CD4-positive, alpha-beta memory T cell (primary cell): ENCODE measurements at regions not wholly inside any gene's neighbourhood (a gene's known extent, or its start where the extent isn't known, plus 50 kb on each side); places are given as distances from the start of the nearest gene placed in this dataset.
"Not testable (repeated sequence)": the region's sequence is repeated elsewhere in the genome, so short reads cannot be mapped to it uniquely, and the experiment has no call there.

Source experiments
- CTCF ChIA-PET: fragments of 350-600 bp; sonication (Branson Sonifier 250); formaldehyde crosslinking; loops from one replicate; lab custom pipeline; 2021; ENCODE audit warnings: inconsistent platforms; ENCODE audit not compliant: partially characterized antibody; lab: Charles Lee
- POLR2A ChIA-PET: fragments of 350-600 bp; sonication (Branson Sonifier 250); formaldehyde crosslinking; loops from one replicate; lab custom pipeline; 2021; ENCODE audit not compliant: partially characterized antibody; lab: Charles Lee
- DNase-seq, 5 donors: peaks; one replicate each; pipeline versions ENCODE4 v3.0.0 to v3.0.0-alpha.2; 2020 to 2022; ENCODE audit warnings: mixed read lengths in 1 of 5
- H3K27ac ChIP-seq: one replicate; pipeline ENCODE4 v1.7.0; 2013; ENCODE audit warnings: low read depth, low read length
- H3K27me3 ChIP-seq: 2 replicates; pipeline ENCODE4 v1.7.0; 2013; ENCODE audit warnings: mild to moderate bottlenecking, low read length, moderate library complexity; ENCODE audit not compliant: insufficient read depth
- H3K36me3 ChIP-seq: 2 replicates; pipeline ENCODE4 v1.7.0; 2013; ENCODE audit warnings: mild to moderate bottlenecking, low read length, moderate library complexity; ENCODE audit not compliant: insufficient read depth
- H3K4me1 ChIP-seq: 2 replicates; pipeline ENCODE4 v1.7.0; 2013; ENCODE audit warnings: mild to moderate bottlenecking, low read length, moderate library complexity; ENCODE audit not compliant: insufficient read depth
- H3K4me3 ChIP-seq, 2 donors: one replicate each; pipeline ENCODE4 v1.7.0; 2013; ENCODE audit warnings: low read length in 2 of 2, mild to moderate bottlenecking in 1 of 2
- H3K9me3 ChIP-seq, 2 donors: one replicate each; pipeline ENCODE4 v1.7.0; 2013; ENCODE audit warnings: low read length in 2 of 2, control low read depth in 1 of 2; ENCODE audit not compliant: control insufficient read depth in 1 of 2
- H3K27ac Mint-ChIP-seq, 7 donors: one replicate each; pipeline ENCODE4 v1.8.0; 2020 to 2021; ENCODE audit warnings: mixed read lengths in 7 of 7, mild to moderate bottlenecking in 6 of 7, inconsistent platforms in 3 of 7, moderate library complexity in 3 of 7
- H3K27me3 Mint-ChIP-seq, 2 donors: one replicate each; pipeline ENCODE4 v1.8.0; 2020 to 2021; ENCODE audit warnings: mixed read lengths in 2 of 2
- H3K36me3 Mint-ChIP-seq, 2 donors: one replicate each; pipeline ENCODE4 v1.8.0; 2020 to 2021; ENCODE audit warnings: mixed read lengths in 2 of 2, inconsistent platforms in 1 of 2, mild to moderate bottlenecking in 1 of 2
- H3K4me1 Mint-ChIP-seq, 4 donors: one replicate each; pipeline ENCODE4 v1.8.0; 2020 to 2021; ENCODE audit warnings: mixed read lengths in 4 of 4, mild to moderate bottlenecking in 1 of 4
- H3K4me3 Mint-ChIP-seq, 8 donors: one replicate each; pipeline ENCODE4 v1.8.0; 2020 to 2021; ENCODE audit warnings: mixed read lengths in 8 of 8, mild to moderate bottlenecking in 7 of 8, moderate library complexity in 6 of 8, inconsistent platforms in 3 of 8
- H3K9me3 Mint-ChIP-seq, 8 donors: one replicate each; pipeline ENCODE4 v1.8.0; 2020 to 2021; ENCODE audit warnings: mixed read lengths in 8 of 8, mild to moderate bottlenecking in 5 of 8, inconsistent platforms in 3 of 8, moderate library complexity in 1 of 8
- intact Hi-C: fragments of 100-400 bp; cut with micrococcal nuclease; formaldehyde crosslinking; loops from one replicate; pipeline ENCODE4 v1.15.1; 2023

DNA sequence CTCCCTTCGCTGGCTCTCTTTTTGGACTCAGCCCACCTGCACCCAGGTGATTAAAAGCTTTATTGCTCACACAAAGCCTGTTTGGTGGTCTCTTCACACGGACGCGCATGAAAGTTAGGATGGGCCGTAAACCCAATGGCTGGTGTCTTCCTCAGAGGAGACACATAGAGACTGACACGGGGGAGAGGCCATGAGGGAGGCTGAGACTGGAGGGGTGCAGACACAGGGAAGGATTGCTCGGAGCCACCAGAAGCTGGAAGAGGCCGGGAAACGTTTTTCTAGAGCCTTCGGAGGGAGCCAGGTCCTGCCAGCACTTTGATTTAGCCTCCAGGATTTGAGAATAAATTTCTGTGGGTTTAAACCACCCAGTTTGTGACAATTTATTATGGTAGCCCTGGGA lies 274.9 kb downstream of the AGTPBP1 start:
- Mint-ChIP-seq H3K27ac (no peak overlapping the region), H3K27me3 (peaks cover 2 to 3% of the 10 kb centered on the region in 2 donors), H3K36me3 (no peaks in the 10 kb centered on the region), H3K9me3 (peaks cover 0 to 1% (median 0%) of the 10 kb centered on the region in 8 donors), H3K4me1 (no peaks in the 10 kb centered on the region), H3K4me3 (no peak overlapping the region)
- H3K4me1 ChIP-seq: no peaks in the 10 kb centered on the region
- DNase-seq: no peak
- H3K9me3 ChIP-seq: no peaks in the 10 kb centered on the region
- no peak overlapping the region for H3K27ac ChIP-seq
- ChIA-PET CTCF (no interaction called here), POLR2A (interaction anchor here (0.6 kb wide), 1 partner anchor 1024 kb away, joined by 3 read pairs; no protein-coding TSS in a partner anchor)
- no peak overlapping the region for H3K4me3 ChIP-seq
- no peaks in the 10 kb centered on the region for H3K27me3 ChIP-seq
- intact Hi-C loops: no loop called here
- no peaks in the 10 kb centered on the region for H3K36me3 ChIP-seq

DNA sequence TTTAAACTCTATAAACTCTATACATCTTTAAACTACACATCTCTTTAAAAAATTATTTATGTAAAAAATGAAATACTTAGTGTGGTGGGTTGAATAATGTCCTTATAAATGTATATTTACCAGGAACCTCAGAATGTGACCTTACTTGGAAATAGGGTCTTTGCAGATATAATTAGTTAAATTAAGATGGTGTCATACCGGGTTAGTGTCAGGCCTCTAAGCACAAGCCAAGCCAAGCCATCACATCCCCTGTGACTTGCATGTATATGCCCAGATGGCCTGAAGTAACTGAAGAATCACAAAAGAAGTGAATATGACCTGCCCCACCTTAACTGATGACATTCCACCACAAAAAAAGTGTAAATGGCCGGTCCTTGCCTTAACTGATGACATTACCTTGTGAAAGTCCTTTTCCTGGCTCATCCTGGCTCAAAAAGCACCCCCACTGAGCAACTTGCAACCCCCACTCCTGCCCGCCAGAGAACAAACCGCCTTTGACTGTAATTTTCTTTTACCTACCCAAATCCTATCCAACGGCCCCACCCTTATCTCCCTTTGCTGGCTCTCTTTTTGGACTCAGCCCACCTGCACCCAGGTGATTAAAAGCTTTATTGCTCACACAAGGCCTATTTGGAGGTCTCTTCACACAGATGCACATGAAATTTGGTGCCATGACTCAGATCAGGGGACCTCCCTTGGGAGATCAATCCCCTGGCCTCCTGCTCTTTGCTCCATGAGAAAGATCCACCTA lies 283.5 kb downstream of the AGTPBP1 start:
- POLR2A ChIA-PET, H3K36me3 Mint-ChIP-seq, H3K9me3 ChIP-seq, DNase-seq, H3K27ac Mint-ChIP-seq, H3K4me1 ChIP-seq, H3K4me3 Mint-ChIP-seq, H3K27me3 ChIP-seq, H3K4me3 ChIP-seq, CTCF ChIA-PET, intact Hi-C loops, H3K27me3 Mint-ChIP-seq, H3K4me1 Mint-ChIP-seq, H3K9me3 Mint-ChIP-seq, H3K27ac ChIP-seq, H3K36me3 ChIP-seq: not testable (repeated sequence)

DNA sequence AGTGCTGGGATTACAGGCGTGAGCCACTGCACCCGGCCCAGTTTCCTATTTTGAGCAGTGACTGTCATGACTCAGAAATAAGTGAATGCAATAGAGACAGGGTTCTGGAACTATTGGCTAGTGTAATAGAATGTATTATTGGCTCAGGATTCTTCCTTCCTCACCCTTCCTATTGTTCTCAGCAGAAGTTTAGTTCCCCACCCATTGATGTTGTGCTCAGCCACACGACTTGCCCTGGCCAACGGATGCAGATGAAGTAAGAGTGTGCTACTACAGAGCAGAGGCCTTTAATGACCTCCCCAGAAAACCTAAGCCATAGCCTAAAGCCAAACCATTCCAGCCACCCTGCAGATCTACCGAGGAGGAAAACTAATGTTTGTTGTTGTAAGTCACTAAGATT lies 287.9 kb downstream of the AGTPBP1 start:
- ChIA-PET POLR2A (no interaction called here), CTCF (no interaction called here)
- Histone ChIP-seq H3K4me3 (no peak overlapping the region), H3K27me3 (no peaks in the 10 kb centered on the region), H3K36me3 (no peaks in the 10 kb centered on the region), H3K4me1 (no peaks in the 10 kb centered on the region), H3K9me3 (no peaks in the 10 kb centered on the region), H3K27ac (no peak overlapping the region)
- Mint-ChIP-seq H3K9me3 (peaks cover 0 to 5% (median 0%) of the 10 kb centered on the region in 8 donors), H3K27ac (no peak overlapping the region), H3K36me3 (no peaks in the 10 kb centered on the region), H3K4me1 (no peaks in the 10 kb centered on the region), H3K4me3 (no peak overlapping the region), H3K27me3 (peaks cover 2 to 9% of the 10 kb centered on the region in 2 donors)
- intact Hi-C loops: no loop called here
- DNase-seq: no peak

DNA sequence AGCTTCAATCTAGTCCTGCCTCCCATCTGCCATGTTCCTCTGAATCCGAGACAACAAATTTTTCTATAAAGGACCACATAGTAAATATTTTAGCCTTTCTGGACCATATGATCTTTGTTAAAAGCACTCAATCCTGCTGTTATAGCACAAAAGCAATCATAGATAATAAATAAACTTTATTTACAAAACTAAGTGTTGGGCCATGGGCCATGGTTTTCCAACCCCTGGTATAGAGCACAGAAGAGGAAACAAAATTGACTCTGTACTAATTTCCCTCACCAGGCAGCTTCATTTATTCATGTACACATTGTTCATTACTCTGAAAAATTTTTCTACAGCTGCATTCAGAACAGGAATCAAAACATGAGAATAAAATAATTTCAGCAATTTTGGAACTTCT lies 288.9 kb downstream of the AGTPBP1 start:
- no peak overlapping the region for H3K4me3 Mint-ChIP-seq
- H3K9me3 ChIP-seq: no peaks in the 10 kb centered on the region
- no peaks in the 10 kb centered on the region for H3K4me1 ChIP-seq
- H3K36me3 Mint-ChIP-seq: no peaks in the 10 kb centered on the region
- no peaks in the 10 kb centered on the region for H3K27me3 ChIP-seq
- ChIA-PET CTCF (no interaction called here), POLR2A (no interaction called here)
- intact Hi-C loops: no loop called here
- no peaks in the 10 kb centered on the region for H3K36me3 ChIP-seq
- H3K9me3 Mint-ChIP-seq: peaks cover 0 to 5% (median 0%) of the 10 kb centered on the region in 8 donors
- no peak for DNase-seq
- peaks cover 2 to 9% of the 10 kb centered on the region in 2 donors for H3K27me3 Mint-ChIP-seq
- no peak overlapping the region for H3K27ac ChIP-seq
- no peak overlapping the region for H3K4me3 ChIP-seq
- H3K27ac Mint-ChIP-seq: no peak overlapping the region
- no peaks in the 10 kb centered on the region for H3K4me1 Mint-ChIP-seq

DNA sequence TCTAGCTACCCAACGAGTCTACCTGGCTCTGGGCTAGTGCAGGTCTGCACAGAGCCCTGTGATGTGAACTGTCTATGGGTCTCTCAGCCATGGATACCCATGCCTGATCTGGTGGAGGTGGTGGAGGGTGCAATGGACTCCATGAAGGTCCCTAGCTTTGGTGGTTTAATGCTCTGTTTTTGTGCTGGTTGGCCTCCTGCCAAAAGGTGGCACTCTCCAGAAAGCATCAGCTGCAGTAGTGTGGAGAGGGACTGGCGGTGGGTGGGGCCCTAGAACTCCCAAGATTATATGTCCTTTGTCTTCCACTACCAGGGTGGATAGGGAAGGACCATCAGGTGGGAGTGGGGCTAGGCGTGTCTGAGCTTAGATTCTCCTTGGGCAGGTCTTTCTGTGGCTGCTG lies 290.1 kb downstream of the AGTPBP1 start:
- Mint-ChIP-seq H3K4me1 (no peaks in the 10 kb centered on the region), H3K27ac (no peak overlapping the region), H3K4me3 (no peak overlapping the region), H3K27me3 (peaks cover 2 to 9% of the 10 kb centered on the region in 2 donors), H3K36me3 (no peaks in the 10 kb centered on the region), H3K9me3 (peaks cover 0 to 11% (median under 1%) of the 10 kb centered on the region in 8 donors)
- ChIA-PET POLR2A (no interaction called here), CTCF (no interaction called here)
- DNase-seq: no peak
- no peaks in the 10 kb centered on the region for H3K36me3 ChIP-seq
- no peaks in the 10 kb centered on the region for H3K27me3 ChIP-seq
- H3K9me3 ChIP-seq: no peaks in the 10 kb centered on the region
- no peak overlapping the region for H3K4me3 ChIP-seq
- intact Hi-C loops: no loop called here
- no peaks in the 10 kb centered on the region for H3K4me1 ChIP-seq
- no peak overlapping the region for H3K27ac ChIP-seq

DNA sequence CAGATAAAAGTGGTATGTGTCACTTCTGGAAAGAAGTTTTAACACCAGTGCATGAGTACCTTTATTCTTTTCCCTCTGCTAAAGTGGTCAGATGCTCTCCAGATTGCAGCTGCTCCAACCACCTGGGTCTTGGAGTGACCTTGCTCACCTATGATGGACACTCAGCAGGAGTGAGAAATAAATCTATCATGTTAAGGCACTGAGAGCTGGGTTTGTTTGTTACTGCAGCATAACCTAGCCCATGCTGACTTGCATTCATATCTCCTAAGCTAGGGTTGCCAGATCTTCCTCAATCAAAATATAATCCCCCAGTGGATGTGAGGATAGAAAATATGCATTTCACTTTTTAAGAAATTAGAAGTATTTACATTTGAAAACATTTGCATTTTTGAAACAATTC lies 295.9 kb downstream of the AGTPBP1 start:
- ChIA-PET CTCF (no interaction called here), POLR2A (no interaction called here)
- intact Hi-C loops: no loop called here
- Mint-ChIP-seq H3K9me3 (peaks cover 0 to 16% (median 5%) of the 10 kb centered on the region in 8 donors), H3K36me3 (no peaks in the 10 kb centered on the region), H3K27me3 (peaks cover 0 to 7% of the 10 kb centered on the region in 2 donors), H3K4me1 (no peaks in the 10 kb centered on the region), H3K4me3 (no peak overlapping the region), H3K27ac (no peak overlapping the region)
- Histone ChIP-seq H3K27ac (no peak overlapping the region), H3K27me3 (no peaks in the 10 kb centered on the region), H3K4me3 (no peak overlapping the region), H3K36me3 (no peaks in the 10 kb centered on the region), H3K4me1 (no peaks in the 10 kb centered on the region), H3K9me3 (no peaks in the 10 kb centered on the region)
- no peak for DNase-seq

DNA sequence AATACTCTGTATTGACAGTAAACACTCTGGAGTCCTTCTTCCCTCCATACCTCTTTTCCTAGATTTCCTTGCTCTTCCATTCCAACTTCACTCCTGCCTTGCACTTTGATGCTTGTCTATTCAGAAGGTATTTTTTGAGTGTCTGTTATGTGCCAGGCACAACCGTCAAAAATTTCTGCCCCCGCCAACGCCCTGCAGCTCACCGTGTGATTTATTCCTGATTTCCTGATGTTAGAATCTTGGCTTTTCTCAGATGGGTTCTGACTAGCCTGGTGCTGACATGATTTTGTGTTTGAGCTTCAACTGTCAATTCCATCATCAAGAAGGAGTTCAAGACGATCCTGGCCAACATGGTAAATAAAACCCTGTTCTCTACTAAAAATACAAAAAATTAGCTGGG lies 297.5 kb downstream of the AGTPBP1 start:
- H3K27me3 Mint-ChIP-seq: no peaks in the 10 kb centered on the region
- Histone ChIP-seq H3K9me3 (no peaks in the 10 kb centered on the region), H3K4me1 (no peaks in the 10 kb centered on the region), H3K36me3 (no peaks in the 10 kb centered on the region), H3K4me3 (no peak overlapping the region), H3K27me3 (no peaks in the 10 kb centered on the region), H3K27ac (no peak overlapping the region)
- intact Hi-C loops: no loop called here
- no peaks in the 10 kb centered on the region for H3K36me3 Mint-ChIP-seq
- no peak overlapping the region for H3K27ac Mint-ChIP-seq
- CTCF ChIA-PET: no interaction called here
- peaks cover 0 to 11% (median 5%) of the 10 kb centered on the region in 8 donors for H3K9me3 Mint-ChIP-seq
- DNase-seq: no peak
- H3K4me3 Mint-ChIP-seq: no peak overlapping the region
- POLR2A ChIA-PET: no interaction called here
- no peaks in the 10 kb centered on the region for H3K4me1 Mint-ChIP-seq
